ENCODE measurements at regions not wholly inside any gene's neighbourhood (a gene's known extent, or its start where the extent isn't known, plus 50 kb on each side); places are given as distances from the start of the nearest gene placed in this dataset.
A peak's percentile ranks its signal among the peaks of the same experiment; 100 is the strongest.
"Not testable (repeated sequence)": the region's sequence is repeated elsewhere in the genome, so short reads cannot be mapped to it uniquely, and the experiment has no call there.

DNA sequence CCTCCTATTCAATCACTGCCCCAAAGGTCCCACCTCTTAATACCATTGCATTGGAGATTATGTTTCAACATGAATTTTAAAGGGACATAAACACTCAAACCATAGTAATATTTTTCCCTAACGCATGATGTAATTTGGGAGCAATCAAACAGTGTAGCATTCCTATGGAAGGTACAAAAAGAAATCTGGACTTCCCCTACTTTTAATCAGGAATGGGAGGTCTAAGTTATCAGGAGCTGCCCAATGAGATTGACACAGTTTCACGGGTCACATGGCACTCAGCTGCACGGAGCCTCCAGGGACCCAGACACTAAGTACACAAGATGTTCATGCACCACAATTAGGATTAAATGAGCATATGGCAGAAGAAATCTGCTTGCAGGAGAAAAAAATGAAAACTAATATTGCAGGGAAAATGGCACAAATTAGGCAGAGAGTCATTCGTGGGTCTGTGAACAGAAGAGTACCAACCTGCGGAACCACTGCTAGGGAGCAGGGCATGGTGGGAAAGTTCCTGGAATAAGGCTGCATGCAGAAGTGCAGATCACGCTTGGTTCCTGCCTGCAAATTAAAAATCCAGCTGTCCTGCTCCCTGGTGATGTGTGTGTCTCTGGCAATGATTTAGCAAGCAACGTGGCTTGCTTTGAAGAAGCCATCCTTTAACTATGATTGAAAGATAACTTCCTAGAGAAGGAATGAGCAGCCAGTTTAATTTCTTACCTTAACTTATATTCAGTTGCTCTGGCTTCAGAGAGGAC, 326.6 kb upstream of the ID2 start:
- DNase-seq (ENCODE audit: low spot score): no peak

DNA sequence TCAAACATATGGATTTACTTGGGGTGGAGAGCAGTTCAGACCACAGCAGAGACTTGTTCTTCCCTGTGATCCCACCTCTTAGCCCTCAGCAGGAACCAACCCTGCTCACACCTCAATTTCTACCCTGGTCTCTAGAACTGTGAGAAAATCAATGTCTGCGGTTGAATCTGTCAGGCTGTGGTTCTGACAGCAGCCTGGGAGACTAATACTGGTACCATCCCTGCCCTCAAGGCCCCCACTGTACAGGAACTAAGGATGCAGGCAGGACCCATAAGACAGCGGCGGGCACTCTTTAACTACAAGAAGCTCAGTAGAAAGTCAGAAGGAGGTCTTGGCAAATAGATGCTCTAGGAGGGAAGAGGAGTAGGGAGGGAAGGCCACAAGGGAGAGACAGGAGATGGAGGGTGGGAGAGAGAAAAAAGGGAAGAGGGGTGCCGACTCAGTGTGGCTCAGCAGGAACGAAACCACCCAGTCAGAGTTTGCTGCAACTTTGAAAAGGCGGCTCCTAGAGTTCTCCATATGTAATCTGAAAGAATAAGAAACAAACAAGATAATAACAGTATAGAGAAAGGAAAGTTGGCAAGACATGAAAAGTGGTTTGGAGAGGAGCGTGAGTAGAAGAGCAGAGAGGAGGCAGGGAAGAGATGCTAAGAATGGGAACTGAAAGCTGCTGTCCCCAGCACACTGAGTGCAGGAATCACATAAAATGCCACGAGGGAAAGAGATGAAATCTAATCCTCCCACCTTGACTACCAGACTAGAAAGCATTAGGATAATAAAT, 323.9 kb upstream of the ID2 start:
- DNase-seq (ENCODE audit: low spot score): peak; percentile 28

DNA sequence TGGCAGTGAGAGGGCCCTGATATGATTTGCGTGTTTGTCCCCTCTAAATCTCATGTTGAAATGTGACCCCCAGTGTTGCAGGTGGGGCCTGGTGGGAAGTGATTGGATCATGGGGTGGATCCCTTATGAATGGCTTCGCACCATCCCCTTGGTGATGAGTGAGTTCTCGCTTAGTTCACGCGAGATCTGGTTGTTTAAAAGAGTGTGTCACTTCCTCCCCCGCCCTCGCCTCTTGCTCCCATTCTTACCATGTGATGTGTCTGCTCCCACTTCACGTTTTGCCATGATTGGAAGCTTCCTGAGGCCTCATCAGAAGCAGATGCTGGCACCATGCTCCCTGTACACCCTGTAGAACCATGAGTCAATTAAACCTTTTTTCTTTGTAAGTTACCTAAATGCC, 319.9 kb upstream of the ID2 start:
- no peak for DNase-seq (ENCODE audit: low spot score)

DNA sequence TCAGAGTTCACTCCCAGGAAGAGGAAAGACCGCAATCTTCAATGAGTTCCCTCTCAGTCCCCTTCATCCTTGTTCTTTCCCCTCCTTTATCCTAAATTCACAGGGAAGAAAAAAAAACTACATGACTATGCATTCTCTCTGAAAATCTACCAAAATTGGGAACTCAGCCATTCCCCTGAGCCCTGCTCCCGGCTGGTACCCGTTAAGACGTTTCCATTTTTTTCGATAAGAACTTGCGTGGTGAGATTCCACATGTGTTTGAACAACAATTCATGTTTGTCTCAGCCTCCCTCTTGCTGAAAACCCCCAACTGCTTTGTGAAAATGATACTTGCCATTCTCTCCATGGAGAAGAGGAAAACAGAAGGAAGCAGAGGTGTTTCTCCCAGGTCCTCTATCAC, 318.7 kb upstream of the ID2 start:
- no peak for DNase-seq (ENCODE audit: low spot score)

DNA sequence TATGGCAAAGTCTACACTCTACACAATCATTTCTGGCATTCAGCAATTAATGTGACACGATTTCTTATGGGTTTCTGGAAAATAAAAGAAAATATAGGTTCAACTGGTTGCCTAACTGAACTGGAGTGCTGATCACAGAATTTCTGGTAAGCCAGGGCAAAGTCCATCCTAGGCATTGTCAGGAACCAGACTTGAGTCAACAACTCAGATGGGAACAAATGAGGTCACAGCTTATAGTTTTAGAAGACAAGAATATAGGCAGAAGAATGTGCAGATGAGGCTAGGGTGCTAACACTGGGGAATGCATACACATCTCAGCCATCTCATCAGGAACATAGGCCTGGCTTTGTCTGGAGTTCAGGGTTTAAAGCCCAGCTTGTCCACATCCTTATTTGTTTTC, 317.2 kb upstream of the ID2 start:
- no peak for DNase-seq (ENCODE audit: low spot score)

DNA sequence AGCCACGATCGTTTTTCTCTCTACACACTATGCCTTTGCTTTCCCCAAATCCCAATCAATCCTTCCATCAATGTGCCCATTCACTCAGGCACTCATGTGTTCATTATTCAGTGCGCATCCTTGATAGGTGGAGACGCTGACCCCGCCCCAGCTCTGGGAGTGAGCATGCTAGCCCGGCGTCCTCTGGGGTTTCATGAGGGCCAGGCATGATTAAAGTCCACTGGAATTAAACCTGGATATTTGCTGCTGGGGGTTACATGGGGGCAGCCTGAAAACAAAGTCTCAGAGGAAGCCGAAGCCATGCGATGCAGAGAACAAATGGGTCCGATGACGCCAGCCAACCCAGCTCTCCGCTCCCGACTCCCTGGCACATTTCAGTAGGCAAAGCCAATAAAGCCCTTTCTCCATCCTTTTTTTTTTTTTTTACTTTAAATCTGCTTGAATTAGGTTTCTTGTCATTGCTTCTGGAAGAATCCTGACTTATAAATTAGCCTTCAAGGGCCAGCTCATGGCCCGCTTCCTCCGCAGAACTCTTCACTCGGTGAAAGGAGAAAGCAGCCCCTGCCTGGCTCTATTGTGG, 316.4 kb upstream of the ID2 start:
- DNase-seq (ENCODE audit: low spot score): no peak

DNA sequence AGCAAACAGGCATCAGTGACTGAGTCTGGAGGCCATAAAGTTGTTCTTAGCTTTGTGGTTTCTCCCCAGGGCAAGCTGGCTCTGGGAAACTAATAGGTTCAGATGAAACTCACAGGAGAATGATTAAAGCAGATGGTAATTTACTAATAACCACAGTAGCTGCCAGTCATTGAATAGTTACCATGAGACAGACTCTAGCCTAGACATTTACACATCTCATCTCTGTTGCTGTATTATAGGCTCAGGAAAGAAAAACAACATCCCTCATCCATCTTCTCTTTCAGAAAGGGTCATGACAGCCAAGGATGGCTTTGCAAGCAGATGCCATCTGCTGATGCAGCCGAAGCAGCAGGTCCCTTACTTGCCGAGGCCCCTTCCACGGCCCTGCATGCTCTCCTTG, 314.0 kb upstream of the ID2 start:
- DNase-seq (ENCODE audit: low spot score): no peak

DNA sequence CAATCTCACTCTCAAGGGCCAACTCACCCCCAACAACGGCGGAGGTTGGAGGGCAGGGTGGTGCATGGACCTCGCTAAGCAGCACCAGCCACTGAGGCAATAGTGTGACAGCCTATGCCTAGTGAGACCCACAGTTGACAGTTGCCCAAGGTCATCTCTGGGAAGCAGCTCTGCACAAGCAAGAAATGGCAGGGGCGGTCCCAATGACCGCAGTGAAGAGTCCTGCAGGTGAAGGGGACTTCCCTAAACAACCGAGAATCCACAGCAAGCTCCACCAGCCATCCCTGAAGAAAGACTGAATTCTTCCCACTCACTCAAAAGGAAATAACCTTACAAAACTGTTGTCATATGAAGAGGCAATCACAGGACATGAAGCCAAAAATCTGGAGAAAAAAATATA, 313.4 kb upstream of the ID2 start:
- DNase-seq (ENCODE audit: low spot score): no peak

DNA sequence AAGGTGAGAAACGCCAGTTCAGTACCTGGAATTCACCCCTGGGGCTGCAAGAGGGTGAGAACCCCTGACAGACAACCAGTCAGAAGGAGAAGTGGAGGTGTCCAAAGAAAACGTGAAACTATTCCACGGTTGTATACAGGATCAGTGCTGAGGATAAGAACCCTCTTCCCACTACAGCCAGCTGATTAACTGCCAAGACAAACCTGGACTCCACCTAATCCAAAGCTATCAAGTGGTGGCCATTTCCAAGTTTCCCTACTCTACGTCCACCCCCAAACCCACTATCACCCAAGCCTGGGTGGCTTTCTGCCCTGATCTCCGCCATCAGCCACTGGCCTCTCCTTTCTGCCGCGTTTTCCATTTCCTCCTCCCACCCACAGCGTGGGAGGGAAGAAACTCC, 312.3 kb upstream of the ID2 start:
- no peak for DNase-seq (ENCODE audit: low spot score)

DNA sequence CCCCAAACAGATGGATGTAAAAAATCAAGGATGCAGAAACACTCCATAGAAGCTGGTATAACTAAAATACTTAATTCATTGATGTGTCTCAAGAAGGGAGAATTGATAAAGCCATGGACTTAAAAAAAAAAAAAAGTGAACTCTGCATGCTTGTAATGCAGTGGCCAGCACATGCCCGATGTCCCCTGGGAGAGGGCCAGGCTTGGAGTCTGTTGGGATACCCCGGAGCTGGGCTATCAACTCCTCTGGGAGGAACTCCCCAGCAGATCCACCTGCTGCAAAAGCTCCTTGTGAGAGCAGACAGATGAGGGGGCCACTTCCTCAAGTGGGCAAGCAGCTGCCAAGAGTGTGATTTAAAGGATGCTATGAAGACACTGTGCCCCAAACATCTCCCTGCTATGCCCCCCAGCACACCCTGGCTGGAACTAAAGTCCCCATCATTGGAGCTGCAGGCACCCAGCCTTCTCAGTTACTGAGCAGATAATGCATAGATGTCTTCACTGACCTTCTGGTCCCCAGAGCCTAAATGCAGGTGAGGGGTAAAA, 311.5 kb upstream of the ID2 start:
- DNase-seq (ENCODE audit: low spot score): no peak

DNA sequence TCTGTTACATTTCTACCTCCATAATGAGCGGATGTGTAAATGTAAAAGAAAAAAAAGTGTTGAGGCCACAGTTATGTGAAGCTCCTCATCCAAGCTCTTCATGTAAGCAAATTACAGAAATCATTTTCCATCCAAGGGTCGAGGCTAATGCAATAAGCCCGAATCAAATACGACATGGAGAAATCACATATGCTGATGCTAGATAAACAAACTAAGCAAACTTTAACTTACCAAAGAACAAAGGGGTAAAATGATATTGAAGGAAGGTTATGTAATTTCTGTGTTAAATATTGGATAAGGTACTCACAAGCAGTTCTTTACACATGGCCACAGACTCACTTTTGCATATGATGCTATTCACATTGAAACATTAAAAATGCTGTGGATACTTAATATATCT, 310.2 kb upstream of the ID2 start:
- DNase-seq (ENCODE audit: low spot score): no peak

DNA sequence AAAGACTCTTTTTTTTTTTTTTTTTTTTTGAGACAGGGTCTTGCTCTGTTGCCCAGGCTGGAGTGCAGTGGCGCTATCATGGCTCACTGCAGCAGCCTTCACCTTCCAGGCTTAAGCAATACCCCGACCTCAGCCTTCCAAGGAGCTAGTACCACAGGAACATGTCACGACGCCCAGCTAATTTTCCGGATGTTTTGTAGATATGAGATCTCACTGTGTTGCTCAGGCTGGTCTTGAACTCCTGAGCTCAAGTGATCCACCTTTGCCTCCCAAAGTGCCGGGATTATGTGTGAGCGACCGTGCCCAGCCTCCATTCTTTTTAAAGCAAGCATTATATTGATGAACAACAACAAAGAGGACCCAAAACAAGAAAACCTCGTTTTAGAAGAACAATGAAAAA, 307.1 kb upstream of the ID2 start:
- no peak for DNase-seq (ENCODE audit: low spot score)

DNA sequence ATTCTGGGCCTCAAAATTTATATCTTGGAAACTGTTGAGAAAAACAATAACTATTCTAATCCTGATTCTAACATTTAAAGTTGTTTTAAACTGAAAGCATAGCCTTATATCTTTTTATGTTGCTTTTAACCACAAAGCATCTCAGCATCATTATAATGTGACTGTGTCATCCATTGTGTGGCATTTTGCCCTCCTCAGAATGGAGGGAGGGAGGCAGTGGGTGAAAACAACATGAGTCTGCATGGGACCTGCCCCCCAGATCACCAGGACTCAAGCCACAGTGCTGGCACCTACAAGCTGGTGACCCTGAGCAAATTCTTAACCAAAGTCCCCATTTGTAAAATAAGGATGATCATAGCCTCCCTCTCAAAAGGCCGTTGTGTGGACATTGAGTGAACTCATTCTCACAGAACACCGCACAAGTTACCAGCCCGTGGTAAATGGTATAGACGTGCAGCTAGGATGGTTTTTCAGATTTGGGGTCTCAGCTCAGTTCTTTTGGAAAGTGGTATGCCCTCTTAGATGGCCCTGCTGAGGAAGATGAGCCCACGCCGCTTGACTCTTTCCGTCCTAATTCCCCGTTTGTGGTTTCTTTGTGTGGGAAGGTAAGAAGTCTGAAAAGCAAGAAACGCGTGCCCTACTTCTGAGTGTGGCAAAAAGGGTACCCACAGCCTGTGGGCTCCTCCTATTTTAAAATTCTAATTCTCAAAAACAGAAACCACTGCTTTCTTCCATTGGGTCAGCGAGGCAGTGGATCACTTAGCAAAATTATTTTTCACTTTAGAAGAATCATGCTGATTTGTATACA, 305.0 kb upstream of the ID2 start:
- DNase-seq (ENCODE audit: low spot score): no peak

DNA sequence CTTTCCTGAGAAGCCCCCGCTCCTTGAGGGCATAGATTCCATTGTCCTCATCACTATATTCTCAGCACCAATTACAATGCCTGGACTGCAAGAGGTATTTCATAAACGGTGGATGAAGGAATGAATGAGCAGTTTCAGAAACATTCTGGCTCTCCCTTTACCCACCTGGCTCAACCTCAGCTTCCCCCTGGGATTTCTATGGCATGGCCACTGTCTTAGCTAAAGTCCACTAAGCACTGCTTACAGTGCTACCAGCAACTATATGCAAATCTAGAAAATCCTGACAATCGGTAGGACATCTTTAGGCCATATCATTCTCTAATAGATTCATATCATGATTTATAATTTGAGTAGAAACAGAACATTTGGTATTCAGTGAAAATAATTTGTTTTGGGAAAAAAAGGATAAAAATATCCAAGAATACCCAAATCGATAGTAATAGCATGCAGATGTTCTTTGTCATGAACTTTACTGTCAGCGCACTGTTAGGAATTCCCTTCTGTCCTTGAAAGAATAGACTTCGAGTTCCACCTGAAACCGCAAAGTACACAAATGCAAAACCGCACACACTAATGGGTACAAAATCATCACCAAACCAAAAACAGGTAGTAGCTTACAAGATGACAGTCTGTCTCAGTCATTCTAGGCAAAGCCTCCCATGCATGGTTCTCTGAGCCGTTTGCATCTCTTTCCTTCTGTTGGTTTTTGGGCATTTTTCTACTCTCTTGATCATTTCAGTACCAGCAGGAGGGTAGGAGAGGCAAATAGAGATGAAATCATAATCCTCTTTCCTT, 303.6 kb upstream of the ID2 start:
- no peak for DNase-seq (ENCODE audit: low spot score)

DNA sequence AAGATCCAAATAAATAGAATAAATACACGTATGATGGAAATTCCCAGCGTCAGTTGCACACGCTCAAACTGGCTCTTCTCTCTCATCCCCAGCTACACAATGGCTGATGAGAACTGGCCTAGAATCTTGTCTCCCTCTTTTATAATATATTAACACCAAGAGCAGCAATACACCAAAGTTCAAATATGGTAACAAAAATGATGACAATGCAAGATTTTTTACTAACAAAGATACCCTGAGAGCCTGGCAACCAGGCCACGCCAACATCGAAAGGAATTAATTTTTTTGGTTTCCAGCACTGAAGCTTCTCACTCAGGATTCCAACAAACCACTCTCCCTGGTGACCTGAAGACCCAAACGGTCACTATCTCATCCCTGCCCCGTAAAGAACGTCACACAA, 302.7 kb upstream of the ID2 start:
- no peak for DNase-seq (ENCODE audit: low spot score)

DNA sequence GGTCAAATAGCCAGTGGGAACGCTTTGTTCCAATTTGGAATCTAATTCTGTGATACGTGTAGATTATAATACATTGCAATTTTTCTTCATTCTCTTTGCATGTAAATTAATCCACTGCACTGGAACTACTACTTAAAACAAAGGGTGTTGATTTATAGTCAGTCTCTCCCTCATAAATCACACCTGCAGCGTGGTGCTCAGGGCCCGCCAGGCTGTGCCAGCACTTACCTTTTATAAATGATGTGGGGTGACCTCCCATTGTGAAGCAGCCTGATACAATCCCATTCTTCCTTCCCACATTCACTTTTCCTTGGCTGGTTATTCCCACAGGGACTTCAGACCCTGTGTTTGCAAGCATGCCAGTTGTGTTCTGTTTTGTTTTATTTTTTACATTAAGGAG, 302.3 kb upstream of the ID2 start:
- DNase-seq (ENCODE audit: low spot score): no peak

DNA sequence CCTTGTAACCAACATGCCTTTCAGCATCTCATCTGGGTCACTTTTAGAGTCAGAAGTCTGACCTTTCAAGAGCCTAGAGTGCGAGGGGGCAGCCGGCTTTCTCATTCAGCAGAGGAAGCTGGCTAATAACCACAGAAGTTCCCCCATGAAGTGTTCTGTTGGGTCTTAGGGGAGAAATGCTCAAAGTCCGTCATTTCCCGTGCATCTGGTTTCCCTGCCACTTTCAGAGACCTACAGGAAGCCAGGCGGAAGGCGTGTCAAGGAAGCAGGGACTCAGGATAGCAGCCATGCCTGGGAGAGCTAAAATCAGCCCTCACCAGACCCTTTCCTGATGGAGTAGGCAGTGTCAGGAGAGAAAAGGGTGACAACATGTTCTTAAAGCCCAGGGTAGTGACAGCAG, 301.8 kb upstream of the ID2 start:
- peak; percentile 15 for DNase-seq (ENCODE audit: low spot score)

DNA sequence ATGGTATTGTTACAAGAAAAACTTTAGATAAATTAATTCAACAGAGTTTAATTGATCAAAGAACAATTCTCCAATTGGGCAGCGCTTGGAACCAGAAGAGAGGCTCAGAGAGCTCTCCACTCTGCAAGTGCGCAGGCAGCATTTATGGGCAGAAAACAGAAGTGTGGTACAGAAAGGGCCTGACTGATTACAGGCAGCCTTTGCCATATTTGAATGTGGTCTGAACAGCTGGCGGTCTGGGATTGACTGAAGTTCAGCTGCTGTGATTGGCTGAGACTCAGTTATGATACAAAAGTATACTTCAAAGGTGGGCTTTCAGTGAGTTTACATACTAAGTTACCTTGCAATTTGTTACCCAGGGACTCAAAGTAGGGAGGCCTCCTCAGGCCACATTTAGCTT, 301.3 kb upstream of the ID2 start:
- no peak for DNase-seq (ENCODE audit: low spot score)

DNA sequence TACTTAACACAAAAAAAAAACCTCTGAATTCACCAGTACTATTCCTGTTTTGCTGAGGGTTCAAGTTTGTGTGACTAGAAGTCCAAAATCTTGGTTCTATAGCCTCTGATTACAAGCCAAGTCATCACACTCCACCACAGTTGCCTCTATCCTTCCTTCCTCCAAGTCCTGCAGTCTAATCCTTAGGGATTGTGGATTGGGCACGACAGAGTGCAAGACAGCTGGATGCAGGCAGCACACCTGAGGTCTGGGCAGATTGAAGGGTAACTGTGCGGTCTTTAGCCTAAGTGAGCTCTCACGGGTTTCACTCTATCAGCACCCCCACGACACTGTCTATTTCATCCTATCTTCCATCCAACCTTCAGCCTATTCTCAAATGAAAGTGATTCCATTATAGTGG, 299.4 kb upstream of the ID2 start:
- no peak for DNase-seq (ENCODE audit: low spot score)

DNA sequence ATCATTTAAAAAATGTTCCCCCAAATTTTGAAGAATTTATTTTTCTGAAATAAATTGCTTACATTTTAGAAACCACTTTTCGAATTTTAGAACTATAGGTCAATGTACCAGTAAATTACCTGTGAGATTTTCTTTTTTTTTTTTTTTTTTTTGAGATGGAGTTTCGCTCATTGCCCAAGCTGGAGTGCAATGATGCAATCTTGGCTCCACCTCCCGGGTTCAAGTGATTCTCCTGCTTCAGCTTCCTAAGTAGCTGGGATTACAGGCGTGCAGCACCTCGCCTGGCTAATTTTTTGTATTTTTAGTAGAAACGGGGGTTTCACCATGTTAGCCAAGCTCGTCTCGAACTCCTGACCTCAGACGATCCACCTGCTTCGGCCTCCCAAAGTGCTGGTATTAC, 295.1 kb upstream of the ID2 start:
- not testable (repeated sequence) for DNase-seq (ENCODE audit: low spot score)

DNA sequence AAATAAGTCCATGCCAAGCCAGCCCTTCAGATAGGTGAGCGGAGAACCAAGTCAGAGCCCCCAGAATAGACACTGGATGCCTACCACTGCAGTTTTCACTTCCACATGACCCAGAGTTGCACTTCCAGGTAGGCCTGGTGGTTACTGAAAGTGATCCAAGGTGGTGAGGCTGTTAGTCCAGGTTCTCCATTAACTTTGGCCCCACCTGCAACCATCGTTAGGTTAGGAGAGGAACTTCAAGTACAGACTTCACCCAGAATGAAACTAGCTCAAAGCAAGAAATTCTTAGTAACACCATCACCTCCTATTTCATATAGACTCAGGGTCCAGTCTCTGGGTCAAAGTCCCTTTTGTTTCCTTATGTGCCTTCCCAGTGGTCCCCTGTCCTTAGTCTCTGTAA, 293.1 kb upstream of the ID2 start:
- DNase-seq (ENCODE audit: low spot score): no peak
